Upper lobe of left lung (tissue), 6 donors: ENCODE measurements at regions not wholly inside any gene's neighbourhood (a gene's known extent, or its start where the extent isn't known, plus 50 kb on each side); places are given as distances from the start of the nearest gene placed in this dataset.
"Not testable (repeated sequence)": the region's sequence is repeated elsewhere in the genome, so short reads cannot be mapped to it uniquely, and the experiment has no call there.

ENCODE experiments used
- ATAC-seq, 2 donors: fragments of 200-7000 bp; cut with Tn5 transposase; one replicate each; pipeline ENCODE4 v1.9.1; 2022; ENCODE audit warnings: mild to moderate bottlenecking in 2 of 2, moderate library complexity in 2 of 2; ENCODE audit not compliant: low FRiP score in 2 of 2
- DNase-seq, 2 donors: peaks; one replicate each; pipeline ENCODE4 v3.0.0-alpha.2; 2019 to 2020
- H3K27ac ChIP-seq, 4 donors: fragments of 200-600 bp; sonication (generic); one replicate each; pipeline ENCODE4 v1.5.1; 2016 to 2019
- H3K27me3 ChIP-seq, 4 donors: fragments of 200-600 bp; sonication (generic); one replicate each; pipeline ENCODE4 v1.5.1; 2017 to 2019
- H3K36me3 ChIP-seq, 4 donors: fragments of 200-600 bp; sonication (generic); one replicate each; pipeline ENCODE4 v1.5.1; 2016 to 2019
- H3K4me1 ChIP-seq, 4 donors: fragments of 200-600 bp; sonication (generic); one replicate each; pipeline ENCODE4 v1.5.1; 2018 to 2019
- H3K4me3 ChIP-seq, 4 donors: fragments of 200-600 bp; sonication (generic); one replicate each; pipeline ENCODE4 v1.5.1; 2017 to 2019; ENCODE audit warnings: mild to moderate bottlenecking in 2 of 4, moderate library complexity in 1 of 4
- H3K9me3 ChIP-seq, 4 donors: fragments of 200-600 bp; sonication (generic); one replicate each; pipeline ENCODE4 v1.5.1; 2018 to 2019
- WGBS, 2 donors: methylation state at CpG; one replicate each; pipeline ENCODE4 v1.1.5; 2017 to 2018; 5-methylcytosine and 5-hydroxymethylcytosine counted together
- donor health status: DM: no; HTN: no; CAD: no; lungs with moderate emphysema.
- donor health status: DM: no; HTN: yes; CAD: no; lungs with severe emphysema.

DNA sequence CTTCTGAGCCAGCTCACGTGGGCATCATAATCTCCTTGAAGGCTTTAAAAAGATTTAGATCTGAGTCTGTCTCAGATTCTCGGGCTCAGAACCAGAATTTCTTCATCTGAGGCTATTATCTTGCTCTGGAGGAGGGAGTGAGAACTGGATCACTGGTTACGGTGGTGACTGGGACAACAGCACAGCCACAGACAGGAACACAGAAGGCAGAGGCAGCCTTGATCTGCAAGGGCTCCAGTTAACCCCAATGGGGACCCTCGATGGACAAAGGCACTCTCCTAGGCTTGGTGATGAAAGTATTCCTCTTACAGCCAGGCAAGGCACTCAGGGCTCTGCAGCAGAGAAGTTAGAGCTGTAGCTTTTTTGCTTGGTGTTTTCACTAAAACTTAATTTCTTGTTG, 87.7 kb upstream of the POTEM start:
- peak in 1 of 2 donors; percentile 58 for ATAC-seq
- H3K27ac ChIP-seq, H3K4me1 ChIP-seq, H3K36me3 ChIP-seq, H3K4me3 ChIP-seq, H3K27me3 ChIP-seq, H3K9me3 ChIP-seq, DNase-seq: not testable (repeated sequence)
- no CpG with 5 or more reads among the region's 4 CpGs for WGBS, 2 donors

DNA sequence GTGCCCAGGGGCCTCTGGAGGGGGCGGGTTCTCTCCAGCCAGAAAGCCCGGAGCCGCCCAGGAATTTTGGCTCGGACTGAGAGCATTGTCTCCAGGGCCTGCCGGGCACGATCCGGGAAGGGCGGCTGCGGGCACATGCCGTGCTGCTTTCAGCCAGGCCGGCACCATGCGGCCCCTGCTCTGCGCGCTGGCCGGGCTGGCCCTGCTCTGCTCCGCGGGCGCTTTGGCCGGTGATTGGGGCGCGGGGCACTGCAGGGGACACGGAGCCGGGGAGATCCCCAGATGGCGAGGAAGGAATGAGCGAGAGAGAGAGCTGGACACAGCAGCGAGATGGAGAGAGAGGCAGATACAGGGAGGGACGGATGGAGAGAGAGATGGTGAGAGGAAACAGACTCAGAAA, 86.7 kb upstream of the POTEM start:
- WGBS, 2 donors, result no CpG with 5 or more reads among the region's 27 CpGs
- ATAC-seq, result peak; percentile 29 to 60
- H3K9me3 ChIP-seq, result not testable (repeated sequence)

DNA sequence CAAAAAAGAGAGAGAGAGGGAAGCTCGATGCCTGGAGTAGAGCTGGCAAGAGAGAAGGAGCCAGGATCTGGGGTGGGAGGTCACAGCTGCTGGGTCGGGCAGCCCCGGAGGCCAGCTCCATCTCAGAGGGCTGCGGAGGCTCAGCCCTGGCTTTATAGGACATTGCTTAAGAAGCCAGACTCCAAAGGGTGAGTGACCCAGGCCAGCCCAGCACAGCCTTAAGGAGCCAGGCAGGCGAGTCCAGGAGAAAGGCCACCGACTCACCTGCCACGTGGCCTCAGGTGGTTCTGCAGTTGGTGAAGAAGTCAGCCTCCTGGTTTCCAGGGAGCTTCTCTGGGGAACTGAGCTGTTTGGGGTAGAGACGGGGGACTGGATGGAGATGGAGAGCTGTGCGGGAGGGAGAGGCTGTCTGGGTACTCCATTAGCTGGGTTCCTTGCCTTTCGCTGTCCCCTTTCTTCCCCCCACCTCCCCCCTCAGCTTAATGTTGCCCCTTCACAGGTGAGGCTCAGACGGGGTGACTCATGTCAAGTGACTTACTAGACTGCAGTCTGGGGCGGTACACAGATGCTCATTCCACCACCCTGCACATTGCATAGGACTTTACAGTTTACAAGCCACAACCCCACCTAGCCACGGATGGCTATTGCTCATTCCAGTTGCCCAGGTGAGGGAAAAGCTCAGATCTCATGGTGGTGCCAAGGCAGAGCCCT, 85.9 kb upstream of the POTEM start:
- not testable (repeated sequence) for H3K36me3 ChIP-seq, H3K27me3 ChIP-seq, DNase-seq, H3K4me3 ChIP-seq, H3K9me3 ChIP-seq, H3K4me1 ChIP-seq, H3K27ac ChIP-seq
- no CpG with 5 or more reads among the region's 13 CpGs for WGBS, 2 donors
- peak; percentile 39 to 77 for ATAC-seq

More for the DNA sequence above, 86.7 kb upstream of the POTEM start:
- not testable (repeated sequence) for H3K36me3 ChIP-seq, H3K27ac ChIP-seq, H3K4me1 ChIP-seq, DNase-seq, H3K27me3 ChIP-seq, H3K4me3 ChIP-seq

DNA sequence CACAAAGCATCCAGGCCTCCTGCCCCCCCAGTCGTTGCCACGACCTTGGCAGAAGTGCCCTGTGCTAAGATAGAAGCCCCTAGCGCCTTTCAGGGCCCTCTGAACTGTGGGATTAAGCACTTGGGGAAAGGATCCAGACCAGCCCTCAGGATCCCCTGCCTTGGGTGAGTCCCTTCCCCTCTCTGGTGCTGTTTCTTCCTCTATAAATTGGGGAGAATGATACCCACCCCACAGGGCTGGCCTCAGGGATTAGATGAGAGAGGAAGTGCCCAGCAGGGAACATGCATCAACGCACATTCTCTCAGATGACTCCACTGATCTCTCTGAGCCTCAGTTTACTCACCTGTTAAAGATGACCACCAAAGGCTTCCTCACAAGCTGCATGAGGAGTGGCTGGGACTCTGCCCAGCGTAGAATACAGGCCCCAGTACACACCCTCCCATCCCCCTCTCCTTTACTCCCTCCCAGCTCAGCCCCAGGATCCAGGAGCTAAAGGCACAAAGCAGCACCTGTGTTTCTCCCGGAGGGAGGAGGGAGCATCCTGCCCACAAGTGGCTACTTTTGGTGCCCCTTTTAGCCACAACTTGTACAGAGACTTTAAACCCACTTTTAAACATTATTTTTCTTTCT, 85.3 kb upstream of the POTEM start:
- DNase-seq, H3K4me3 ChIP-seq, H3K27ac ChIP-seq, H3K36me3 ChIP-seq, H3K4me1 ChIP-seq, H3K27me3 ChIP-seq, H3K9me3 ChIP-seq: not testable (repeated sequence)
- no CpG with 5 or more reads among the region's 6 CpGs for WGBS, 2 donors
- peak; percentile 33 to 77 for ATAC-seq

DNA sequence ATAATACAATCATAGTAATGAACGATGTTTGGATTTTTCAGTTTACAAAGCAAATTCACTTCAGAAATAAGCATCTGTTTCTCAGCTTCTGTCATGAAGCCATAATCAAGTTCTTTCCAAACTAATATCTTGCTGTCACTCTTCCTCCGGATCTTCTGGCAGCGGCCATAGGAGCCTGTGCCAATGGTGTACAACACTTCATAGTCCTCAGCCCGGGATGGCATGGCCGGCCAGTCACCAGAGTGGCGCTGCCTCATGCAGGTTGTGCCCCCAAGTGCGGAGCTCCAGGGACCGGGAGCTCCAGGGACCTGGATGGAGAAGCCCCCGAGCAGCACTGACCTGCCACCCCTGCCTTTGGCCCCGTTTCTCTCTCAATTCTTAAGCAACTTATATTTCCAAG, 77.0 kb upstream of the POTEM start:
- H3K9me3 ChIP-seq, ATAC-seq, H3K27me3 ChIP-seq, H3K4me1 ChIP-seq, H3K4me3 ChIP-seq, H3K27ac ChIP-seq, H3K36me3 ChIP-seq: not testable (repeated sequence)
- peak in 1 of 2 donors; percentile 18 for DNase-seq
- 0% methylated on average over 1 of the region's 10 CpGs; no CpG with 5 or more reads in 1 of the 2 donors for WGBS, 2 donors

DNA sequence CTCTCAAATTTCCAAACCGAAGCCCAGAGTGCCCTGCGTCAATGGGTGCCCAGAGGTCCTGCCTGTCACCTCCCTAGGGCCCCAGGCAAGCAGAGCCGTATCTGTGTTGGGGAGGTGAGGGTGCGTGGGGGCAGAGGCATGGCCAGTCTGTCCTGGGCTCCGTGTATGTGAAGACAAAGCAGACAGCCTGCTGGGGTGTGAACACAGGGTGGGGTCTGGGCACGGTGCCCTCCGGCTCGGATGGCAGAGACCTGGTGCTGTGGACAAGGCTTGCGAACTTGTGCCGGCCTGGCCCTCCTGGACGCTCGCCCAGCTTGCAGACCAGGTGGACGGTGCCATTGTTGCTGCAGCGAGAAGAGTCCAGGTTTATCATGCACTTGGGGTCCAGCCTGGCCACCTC, 53.4 kb upstream of the POTEM start:
- H3K9me3 ChIP-seq, H3K4me3 ChIP-seq, H3K27ac ChIP-seq, H3K36me3 ChIP-seq, DNase-seq, H3K4me1 ChIP-seq, H3K27me3 ChIP-seq: not testable (repeated sequence)
- WGBS, 2 donors, result no CpG with 5 or more reads among the region's 14 CpGs
- ATAC-seq, result peak; percentile 3 to 66

DNA sequence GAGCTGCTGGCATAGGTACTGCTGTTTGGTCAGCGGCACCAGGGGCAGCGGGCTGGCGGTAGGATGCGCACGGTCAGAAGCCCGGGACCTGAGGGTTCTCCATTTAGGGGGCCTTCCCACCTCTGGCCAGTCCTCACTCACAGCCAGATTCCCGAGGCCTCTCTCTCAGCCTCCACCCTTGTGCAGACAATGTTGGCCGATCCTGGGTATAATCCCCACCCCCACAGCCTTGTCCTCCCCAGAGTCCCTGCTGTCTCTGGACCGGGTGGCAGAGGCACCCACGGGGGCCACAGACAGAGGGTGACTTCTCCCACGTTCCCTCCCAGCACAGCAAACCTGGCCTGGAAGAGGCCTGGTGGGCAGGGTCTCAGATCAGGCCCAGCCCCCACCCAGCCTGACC, 52.7 kb upstream of the POTEM start:
- ATAC-seq (peak in 1 of 2 donors; percentile 44), DNase-seq (peak in 1 of 2 donors; percentile 42)
- not testable (repeated sequence) for H3K9me3 ChIP-seq, H3K4me3 ChIP-seq, H3K27me3 ChIP-seq, H3K4me1 ChIP-seq, H3K36me3 ChIP-seq, H3K27ac ChIP-seq
- WGBS, 2 donors, result 80% methylated on average over 2 of the region's 11 CpGs; no CpG with 5 or more reads in 1 of the 2 donors
